Mammary epithelial cell (primary cell): ENCODE measurements at regions not wholly inside any gene's neighbourhood (a gene's known extent, or its start where the extent isn't known, plus 50 kb on each side); places are given as distances from the start of the nearest gene placed in this dataset.

ENCODE experiments used
- EZH2 ChIP-seq: IDR thresholded peaks from 2 replicates; pipeline ENCODE4 v1.6.1; 2012; ENCODE audit warnings: low read length, inconsistent platforms, borderline replicate concordance
- TF ChIP-seq, protein P1 (sequence below), 2 donors: IDR thresholded peaks in 1 of 2; conservative IDR thresholded peaks in 1 of 2; 2 replicates each; pipeline ENCODE4 v1.5.1; 2011 to 2012; ENCODE audit warnings: inconsistent platforms in 2 of 2, low read length in 2 of 2, mild to moderate bottlenecking in 2 of 2, control low read depth in 1 of 2, low read depth in 1 of 2; ENCODE audit not compliant: insufficient read depth in 1 of 2; ENCODE audit errors: extremely low read depth in 1 of 2

DNA sequence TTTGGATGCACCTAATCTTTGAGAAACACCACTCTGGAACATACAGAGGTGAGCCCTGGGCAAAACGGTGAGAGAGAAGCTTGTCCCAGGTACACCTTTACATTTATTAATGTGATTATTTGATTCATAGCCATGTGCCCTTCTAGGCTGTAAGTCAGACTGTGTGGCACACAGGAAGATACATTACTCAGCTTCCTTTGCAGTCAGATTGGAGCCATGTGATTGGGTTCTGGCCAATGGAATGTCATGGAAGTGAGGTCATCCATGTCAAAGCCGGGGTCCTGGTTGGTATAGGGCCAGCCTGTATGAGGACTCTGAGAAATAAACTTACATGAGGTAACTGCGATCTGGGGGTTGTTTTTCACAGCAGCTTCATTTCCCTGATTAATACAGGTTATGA lies 106.8 kb upstream of the CD180 start:
- TF ChIP-seq, protein P1, sequence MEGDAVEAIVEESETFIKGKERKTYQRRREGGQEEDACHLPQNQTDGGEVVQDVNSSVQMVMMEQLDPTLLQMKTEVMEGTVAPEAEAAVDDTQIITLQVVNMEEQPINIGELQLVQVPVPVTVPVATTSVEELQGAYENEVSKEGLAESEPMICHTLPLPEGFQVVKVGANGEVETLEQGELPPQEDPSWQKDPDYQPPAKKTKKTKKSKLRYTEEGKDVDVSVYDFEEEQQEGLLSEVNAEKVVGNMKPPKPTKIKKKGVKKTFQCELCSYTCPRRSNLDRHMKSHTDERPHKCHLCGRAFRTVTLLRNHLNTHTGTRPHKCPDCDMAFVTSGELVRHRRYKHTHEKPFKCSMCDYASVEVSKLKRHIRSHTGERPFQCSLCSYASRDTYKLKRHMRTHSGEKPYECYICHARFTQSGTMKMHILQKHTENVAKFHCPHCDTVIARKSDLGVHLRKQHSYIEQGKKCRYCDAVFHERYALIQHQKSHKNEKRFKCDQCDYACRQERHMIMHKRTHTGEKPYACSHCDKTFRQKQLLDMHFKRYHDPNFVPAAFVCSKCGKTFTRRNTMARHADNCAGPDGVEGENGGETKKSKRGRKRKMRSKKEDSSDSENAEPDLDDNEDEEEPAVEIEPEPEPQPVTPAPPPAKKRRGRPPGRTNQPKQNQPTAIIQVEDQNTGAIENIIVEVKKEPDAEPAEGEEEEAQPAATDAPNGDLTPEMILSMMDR (conservative IDR thresholded peaks at IDR 0.05 in 1 of 2, IDR thresholded peaks at IDR 0.05 in 1 of 2; ENCODE audit: extremely low read depth in 1 of 2, insufficient read depth in 1 of 2, low read depth in 1 of 2, low read length in 2 of 2), result no peak
- TF ChIP-seq EZH2, result no peak
